RWPE2 (cell line): ENCODE measurements at regions not wholly inside any gene's neighbourhood (a gene's known extent, or its start where the extent isn't known, plus 50 kb on each side); places are given as distances from the start of the nearest gene placed in this dataset.
"Not testable (repeated sequence)": the region's sequence is repeated elsewhere in the genome, so short reads cannot be mapped to it uniquely, and the experiment has no call there.

Experiments
- ATAC-seq: fragments of 200-7000 bp; cut with Tn5 transposase; 3 replicates; pipeline ENCODE4 v1.9.1; 2021; ENCODE audit warnings: low read depth
- DNase-seq: peaks from one replicate; pipeline ENCODE4 v3.0.0-alpha.2; 2020; ENCODE audit warnings: low spot score
- H3K27ac ChIP-seq: fragments of 450-650 bp; 2 replicates; pipeline ENCODE4 v1.5.1; 2017; ENCODE audit warnings: mild to moderate bottlenecking; ENCODE audit not compliant: poor library complexity, severe bottlenecking
- H3K27me3 ChIP-seq: fragments of 250-450 bp; sonication (Bioruptor Pico); 2 replicates; pipeline ENCODE4 v1.5.1; 2021; ENCODE audit warnings: mild to moderate bottlenecking, moderate library complexity; ENCODE audit not compliant: insufficient read depth, poor library complexity, severe bottlenecking
- H3K36me3 ChIP-seq: fragments of 250-450 bp; sonication (Bioruptor Pico); 2 replicates; pipeline ENCODE4 v1.5.1; 2020; ENCODE audit warnings: low read depth, mild to moderate bottlenecking, moderate library complexity
- H3K4me1 ChIP-seq: fragments of 250-450 bp; sonication (Bioruptor Pico); 2 replicates; pipeline ENCODE4 v1.5.1; 2021; ENCODE audit warnings: mild to moderate bottlenecking, moderate library complexity; ENCODE audit not compliant: insufficient read depth, poor library complexity, severe bottlenecking
- H3K4me3 ChIP-seq: fragments of 250-450 bp; sonication (Bioruptor Pico); 2 replicates; pipeline ENCODE4 v1.5.1; 2021; ENCODE audit warnings: mild to moderate bottlenecking, moderate library complexity; ENCODE audit not compliant: severe bottlenecking
- H3K9me3 ChIP-seq: fragments of 250-450 bp; sonication (Bioruptor Pico); 2 replicates; pipeline ENCODE4 v1.5.1; 2021; ENCODE audit warnings: mild to moderate bottlenecking, moderate library complexity; ENCODE audit not compliant: severe bottlenecking
- CTCF ChIP-seq: fragments of 450-650 bp; IDR thresholded peaks from one replicate; pipeline ENCODE4 v1.5.1; 2017; ENCODE audit warnings: mild to moderate bottlenecking, moderate library complexity; ENCODE audit not compliant: poor library complexity, severe bottlenecking

- ATAC-seq = peak; percentile 35; the same call in 1 of the 3 replicates
- no peaks in the 10 kb centered on the region for H3K27me3 ChIP-seq
- no peak overlapping the region for H3K4me3 ChIP-seq
- no peaks in the 10 kb centered on the region for H3K9me3 ChIP-seq
- peaks cover 8% of the 10 kb centered on the region for H3K4me1 ChIP-seq
- peak overlapping the region; percentile 0 for H3K27ac ChIP-seq
- no peak for DNase-seq
- no peaks in the 10 kb centered on the region for H3K36me3 ChIP-seq
- no peak for TF ChIP-seq CTCF
Observed at GRCh38 chr11:37881741-37882140, 1283.7 kb upstream of the RAG2 start.

GRCh38 chr11:37861671-37862070 lies 1263.6 kb upstream of the RAG2 start:
- ATAC-seq (no peak), DNase-seq (no peak)
- TF ChIP-seq CTCF = no peak

GRCh38 chr11:37858806-37859537 lies 1260.9 kb upstream of the RAG2 start:
- H3K27me3 ChIP-seq, H3K4me1 ChIP-seq, H3K9me3 ChIP-seq, ATAC-seq, H3K36me3 ChIP-seq, H3K4me3 ChIP-seq, DNase-seq, H3K27ac ChIP-seq: not testable (repeated sequence)

More at GRCh38 chr11:37861671-37862070, 1263.6 kb upstream of the RAG2 start:
- H3K36me3 ChIP-seq = no peaks in the 10 kb centered on the region
- no peak overlapping the region for H3K4me3 ChIP-seq
- no peaks in the 10 kb centered on the region for H3K27me3 ChIP-seq
- H3K27ac ChIP-seq = no peak overlapping the region
- no peaks in the 10 kb centered on the region for H3K9me3 ChIP-seq
- no peaks in the 10 kb centered on the region for H3K4me1 ChIP-seq

DNA sequence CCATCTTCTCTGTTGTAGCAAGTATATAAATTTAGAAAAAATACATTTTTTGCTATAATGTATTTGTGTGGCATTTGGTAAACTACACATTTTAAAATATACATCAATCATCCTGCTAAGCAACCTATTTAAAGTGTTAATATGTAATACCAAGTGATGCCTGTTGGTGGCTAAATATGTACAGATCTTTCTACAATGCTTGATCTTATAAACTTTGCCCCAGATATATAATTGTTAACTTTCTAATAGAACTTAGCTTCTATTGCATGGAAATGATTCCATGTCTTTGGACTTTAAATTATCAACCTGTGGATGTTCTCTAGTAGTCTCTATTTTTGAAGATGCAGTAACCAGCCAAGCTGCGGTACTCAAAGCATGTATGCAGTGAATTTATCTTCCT lies 1260.4 kb upstream of the RAG2 start:
- H3K27me3 ChIP-seq = no peaks in the 10 kb centered on the region
- no peaks in the 10 kb centered on the region for H3K9me3 ChIP-seq
- TF ChIP-seq CTCF = peak; percentile 22
- DNase-seq (no peak), ATAC-seq (no peak)
- H3K27ac ChIP-seq = no peak overlapping the region
- no peaks in the 10 kb centered on the region for H3K4me1 ChIP-seq
- H3K36me3 ChIP-seq = no peaks in the 10 kb centered on the region
- no peak overlapping the region for H3K4me3 ChIP-seq

GRCh38 chr11:37857726-37858125 lies 1259.7 kb upstream of the RAG2 start:
- DNase-seq = no peak
- Histone ChIP-seq H3K27ac (no peak overlapping the region), H3K36me3 (no peaks in the 10 kb centered on the region), H3K27me3 (no peaks in the 10 kb centered on the region), H3K9me3 (no peaks in the 10 kb centered on the region), H3K4me3 (no peak overlapping the region), H3K4me1 (no peaks in the 10 kb centered on the region)
- no peak for ATAC-seq
- no peak for TF ChIP-seq CTCF
